IMR-90 (cell line): ENCODE measurements at regions not wholly inside any gene's neighbourhood (a gene's known extent, or its start where the extent isn't known, plus 50 kb on each side); places are given as distances from the start of the nearest gene placed in this dataset.

Experiments used
- ATAC-seq: fragments of 200-7000 bp; cut with Tn5 transposase; 2 replicates; pipeline ENCODE4 v1.9.1; 2020; ENCODE audit warnings: low read depth, mild to moderate bottlenecking, moderate library complexity
- BruUV-seq: library from RNA; stranded (reverse); fragments of 400-500 nt; replicated peaks from 2 replicates; lab custom pipeline; 2021; lab: Mats Ljungman, UMichigan
- CTCF ChIA-PET: fragments of 300-600 bp; formaldehyde crosslinking; extraction: SDS; loops from one replicate; lab custom pipeline; 2021; ENCODE audit warnings: antibody characterized with exemption; lab: Yijun Ruan, JAX
- POLR2A ChIA-PET: fragments of 300-600 bp; sonication (Branson Sonifier 250); formaldehyde crosslinking; loops from one replicate; lab custom pipeline; 2022; ENCODE audit warnings: antibody characterized with exemption; ENCODE audit not compliant: unreplicated experiment; lab: Charles Lee
- DNase-seq: peaks from one replicate; pipeline ENCODE4 v3.0.0; 2013
- H2AFZ ChIP-seq: replicated peaks from 2 replicates; pipeline ENCODE3; 2013; ENCODE audit warnings: low read length, mild to moderate bottlenecking; ENCODE audit not compliant: poor library complexity
- H2AK5ac ChIP-seq: 2 replicates; pipeline ENCODE4 v1.6.1; 2013; ENCODE audit warnings: low read depth, low read length, inconsistent platforms
- H2AK9ac ChIP-seq: replicated peaks from 2 replicates; pipeline ENCODE3; 2013; ENCODE audit warnings: mild to moderate bottlenecking, low read depth, low read length, moderate library complexity; ENCODE audit not compliant: poor library complexity
- H2BK120ac ChIP-seq: 2 replicates; pipeline ENCODE4 v1.6.1; 2013; ENCODE audit warnings: low read depth, low read length, inconsistent platforms
- H2BK15ac ChIP-seq: 3 replicates; pipeline ENCODE4 v1.6.1; 2013; ENCODE audit warnings: low read depth, low read length, inconsistent platforms
- H2BK20ac ChIP-seq: 2 replicates; pipeline ENCODE4 v1.6.1; 2013; ENCODE audit warnings: low read depth, mild to moderate bottlenecking, inconsistent platforms, low read length, moderate library complexity
- H2BK5ac ChIP-seq: 2 replicates; pipeline ENCODE4 v1.6.1; 2013; ENCODE audit warnings: mild to moderate bottlenecking, low read depth, low read length, inconsistent platforms; ENCODE audit not compliant: poor library complexity, severe bottlenecking
- H3K14ac ChIP-seq: replicated peaks from 2 replicates; pipeline ENCODE4 v1.6.1; 2013; ENCODE audit warnings: low read depth, low read length, inconsistent platforms
- H3K18ac ChIP-seq: 2 replicates; pipeline ENCODE4 v1.6.1; 2013; ENCODE audit warnings: low read depth, low read length, control low read depth
- H3K23ac ChIP-seq: 2 replicates; pipeline ENCODE4 v1.6.1; 2013; ENCODE audit warnings: low read depth, low read length, inconsistent platforms
- H3K27ac ChIP-seq: 2 replicates; pipeline ENCODE4 v1.5.1; 2013; ENCODE audit warnings: mild to moderate bottlenecking, control low read depth, low read length; ENCODE audit not compliant: insufficient read depth
- H3K27me3 ChIP-seq: 2 replicates; pipeline ENCODE4 v1.6.1; 2013; ENCODE audit warnings: low read length; ENCODE audit not compliant: control insufficient read depth, insufficient read depth
- H3K36me3 ChIP-seq: 2 replicates; pipeline ENCODE4 v1.6.1; 2013; ENCODE audit warnings: low read length, mixed read lengths; ENCODE audit not compliant: control insufficient read depth, insufficient read depth
- H3K4ac ChIP-seq: 2 replicates; pipeline ENCODE4 v1.6.1; 2013; ENCODE audit warnings: low read depth, low read length, inconsistent platforms
- H3K4me1 ChIP-seq: 2 replicates; pipeline ENCODE4 v1.6.1; 2013; ENCODE audit warnings: low read length, mixed read lengths; ENCODE audit not compliant: control insufficient read depth, insufficient read depth
- H3K4me2 ChIP-seq: 2 replicates; pipeline ENCODE4 v1.6.1; 2013; ENCODE audit warnings: low read depth, mild to moderate bottlenecking, control low read depth, low read length, moderate library complexity
- H3K4me3 ChIP-seq: 2 replicates; pipeline ENCODE4 v1.5.1; 2013; ENCODE audit warnings: low read depth, mild to moderate bottlenecking, control low read depth, low read length, moderate library complexity; ENCODE audit not compliant: insufficient read depth
- H3K56ac ChIP-seq: 2 replicates; pipeline ENCODE4 v1.6.1; 2013; ENCODE audit warnings: low read length, inconsistent platforms; ENCODE audit not compliant: insufficient read depth; ENCODE audit errors: extremely low read depth
- H3K79me1 ChIP-seq, 2 experiments: 2 replicates each; pipeline ENCODE4 v1.6.1; 2013; ENCODE audit warnings: low read length in 2 of 2, inconsistent platforms in 1 of 2, low read depth in 1 of 2
- H3K9ac ChIP-seq: 2 replicates; pipeline ENCODE4 v1.6.1; 2013; ENCODE audit warnings: low read depth, low read length, control low read depth
- H3K9me1 ChIP-seq: 2 replicates; pipeline ENCODE4 v1.6.1; 2013; ENCODE audit warnings: low read length, inconsistent platforms; ENCODE audit not compliant: insufficient read depth
- H3K9me3 ChIP-seq: 2 replicates; pipeline ENCODE4 v1.6.1; 2013; ENCODE audit warnings: low read length; ENCODE audit not compliant: control insufficient read depth, insufficient read depth
- H4K20me1 ChIP-seq: 2 replicates; pipeline ENCODE4 v1.6.1; 2013; ENCODE audit warnings: low read length, inconsistent platforms; ENCODE audit not compliant: insufficient read depth
- H4K5ac ChIP-seq: 2 replicates; pipeline ENCODE4 v1.6.1; 2013; ENCODE audit warnings: mild to moderate bottlenecking, low read depth, low read length, control low read depth
- H4K8ac ChIP-seq, 2 experiments: 2 replicates each; pipeline ENCODE4 v1.6.1; 2013; ENCODE audit warnings: low read depth in 2 of 2, low read length in 2 of 2, control low read depth in 1 of 2, inconsistent platforms in 1 of 2
- H4K91ac ChIP-seq: 2 replicates; pipeline ENCODE4 v1.6.1; 2013; ENCODE audit warnings: low read depth, low read length, inconsistent platforms; ENCODE audit not compliant: insufficient read depth
- NFE2L2 ChIP-seq: fragments of 150-350 bp; IDR thresholded peaks from 2 replicates; pipeline ENCODE4 v1.6.1; 2016; ENCODE audit warnings: low read depth, mild to moderate bottlenecking, low read length
- POLR2A ChIP-seq: IDR thresholded peaks from 2 replicates; pipeline ENCODE4 v1.6.1; 2012; ENCODE audit warnings: mild to moderate bottlenecking, low read depth, low read length
- RCOR1 ChIP-seq: IDR thresholded peaks from 2 replicates; pipeline ENCODE4 v1.6.1; 2012; ENCODE audit warnings: mild to moderate bottlenecking, low read length, improper control_type of control experiment; ENCODE audit not compliant: insufficient replicate concordance
- RFX5 ChIP-seq: IDR thresholded peaks from 2 replicates; pipeline ENCODE4 v1.8.0; 2012; ENCODE audit warnings: low read depth, mild to moderate bottlenecking, low read length, moderate library complexity
- WGBS, 2 experiments: methylation state at CpG; one replicate each; pipeline versions ENCODE4 v1.1.5 to v1.1.7; 2013; ENCODE audit warnings: missing lambda C conversion rate in 2 of 2; ENCODE audit not compliant: insufficient read length in 1 of 2; ENCODE audit errors: extremely low coverage in 2 of 2; 5-methylcytosine and 5-hydroxymethylcytosine counted together
- dilution Hi-C: fragments of 300-500 bp; cut with HindIII; formaldehyde crosslinking; loops from one replicate; pipeline ENCODE4 v1.14.3; 2018; ENCODE audit warnings: low sequenced_read_pairs; ENCODE audit not compliant: unreplicated experiment
- in situ Hi-C: fragments of 300-500 bp; cut with MboI; formaldehyde crosslinking; loops from 3 replicates; pipeline ENCODE4 v1.14.3; 2019; ENCODE audit warnings: low sequenced_read_pairs, inconsistent platforms, mixed read lengths
- intact Hi-C: fragments of 100-400 bp; cut with micrococcal nuclease; formaldehyde crosslinking; loops from 2 replicates; pipeline ENCODE4 v1.10.0; 2022

- in situ Hi-C loops, result no loop called here
These were observed 226.1 kb downstream of the QDPR start for GRCh38 chr4:17285747-17286146.

More at GRCh38 chr4:17285747-17286146, 226.1 kb downstream of the QDPR start:
- Histone ChIP-seq H3K27me3 (no peaks in the 10 kb centered on the region), H3K18ac (no peak overlapping the region), H3K4me3 (no peak overlapping the region), H3K56ac (no peak overlapping the region), H3K4me1 (no peaks in the 10 kb centered on the region), H2BK120ac (no peak overlapping the region), H3K23ac (no peak overlapping the region), H3K4me2 (no peak overlapping the region), H3K9me3 (no peaks in the 10 kb centered on the region), H3K4ac (no peak overlapping the region), H2AFZ (no peak overlapping the region), H4K5ac (no peak overlapping the region), H3K36me3 (no peaks in the 10 kb centered on the region), H2BK5ac (no peak overlapping the region), H3K27ac (no peak overlapping the region), H4K91ac (no peak overlapping the region), H3K9ac (no peak overlapping the region), H4K8ac (no peak overlapping the region), H3K9me1 (no peaks in the 10 kb centered on the region), H2BK15ac (no peak overlapping the region), H2AK9ac (no peak overlapping the region), H2AK5ac (no peak overlapping the region), H4K20me1 (no peaks in the 10 kb centered on the region), H3K14ac (no peak overlapping the region), H2BK20ac (no peak overlapping the region), H3K79me1 (no peaks in the 10 kb centered on the region)
- intact Hi-C loops, result no loop called here
- dilution Hi-C loops, result no loop called here
- 90% methylated on average over 2 of the region's 4 CpGs; no CpG with 5 or more reads in 1 of the 2 experiments for WGBS, 2 experiments
- no TSS peak for BruUV-seq
- DNase-seq, result no peak
- no peak for ATAC-seq
- no peak for TF ChIP-seq POLR2A
- TF ChIP-seq RFX5, result no peak
- no peak for TF ChIP-seq RCOR1
- TF ChIP-seq NFE2L2, result no peak
- CTCF ChIA-PET, result no interaction called here
- POLR2A ChIA-PET, result no interaction called here
